ENCODE measurements at regions not wholly inside any gene's neighbourhood (a gene's known extent, or its start where the extent isn't known, plus 50 kb on each side); places are given as distances from the start of the nearest gene placed in this dataset.
"Not testable (repeated sequence)": the region's sequence is repeated elsewhere in the genome, so short reads cannot be mapped to it uniquely, and the experiment has no call there.

DNA sequence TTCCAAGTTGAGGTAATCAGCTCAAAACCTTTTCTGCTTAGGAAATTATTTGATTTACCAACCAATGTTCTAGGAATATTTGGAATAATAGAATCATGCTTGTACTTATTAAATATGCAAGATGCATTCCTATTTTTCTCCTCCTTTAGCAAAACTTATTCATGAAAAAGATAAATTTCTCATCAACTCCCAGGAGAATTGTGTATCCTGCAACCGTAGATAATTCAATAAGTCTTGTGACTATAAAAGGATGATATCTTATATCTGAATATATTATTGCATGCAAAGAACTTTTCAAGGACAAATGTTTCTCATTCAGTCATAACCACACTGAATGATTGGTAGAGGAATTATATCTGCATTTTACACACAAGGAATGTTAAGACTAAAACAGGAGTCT, 84.9 kb upstream of the CCNG1 start:
- Histone ChIP-seq H3K36me3 (ENCODE audit: insufficient read depth, low read length) (no peaks in the 10 kb centered on the region), H4K20me1 (ENCODE audit: insufficient read depth, low read length) (no peaks in the 10 kb centered on the region), H3K9me3 (ENCODE audit: low read depth, low read length) (no peaks in the 10 kb centered on the region), H2AFZ (ENCODE audit: low read length) (no peak overlapping the region), H3K27me3 (ENCODE audit: insufficient read depth, low read length) (no peaks in the 10 kb centered on the region), H3K4me1 (ENCODE audit: insufficient read depth, low read length) (no peaks in the 10 kb centered on the region), H3K79me2 (ENCODE audit: insufficient read depth, low read length) (no peaks in the 10 kb centered on the region), H3K4me3 (ENCODE audit: insufficient read depth, low read length) (no peak overlapping the region), H3K4me2 (ENCODE audit: insufficient read depth, low read length) (no peak overlapping the region), H3K27ac (ENCODE audit: low read depth, low read length) (no peak overlapping the region)
- DNase-seq (ENCODE audit: insufficient read length, low spot score, missing footprints) = no peak
- TF ChIP-seq, protein P1, sequence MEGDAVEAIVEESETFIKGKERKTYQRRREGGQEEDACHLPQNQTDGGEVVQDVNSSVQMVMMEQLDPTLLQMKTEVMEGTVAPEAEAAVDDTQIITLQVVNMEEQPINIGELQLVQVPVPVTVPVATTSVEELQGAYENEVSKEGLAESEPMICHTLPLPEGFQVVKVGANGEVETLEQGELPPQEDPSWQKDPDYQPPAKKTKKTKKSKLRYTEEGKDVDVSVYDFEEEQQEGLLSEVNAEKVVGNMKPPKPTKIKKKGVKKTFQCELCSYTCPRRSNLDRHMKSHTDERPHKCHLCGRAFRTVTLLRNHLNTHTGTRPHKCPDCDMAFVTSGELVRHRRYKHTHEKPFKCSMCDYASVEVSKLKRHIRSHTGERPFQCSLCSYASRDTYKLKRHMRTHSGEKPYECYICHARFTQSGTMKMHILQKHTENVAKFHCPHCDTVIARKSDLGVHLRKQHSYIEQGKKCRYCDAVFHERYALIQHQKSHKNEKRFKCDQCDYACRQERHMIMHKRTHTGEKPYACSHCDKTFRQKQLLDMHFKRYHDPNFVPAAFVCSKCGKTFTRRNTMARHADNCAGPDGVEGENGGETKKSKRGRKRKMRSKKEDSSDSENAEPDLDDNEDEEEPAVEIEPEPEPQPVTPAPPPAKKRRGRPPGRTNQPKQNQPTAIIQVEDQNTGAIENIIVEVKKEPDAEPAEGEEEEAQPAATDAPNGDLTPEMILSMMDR (IDR thresholded peaks at IDR 0.05; ENCODE audit: extremely low read depth, low read depth, low read length) = no peak

DNA sequence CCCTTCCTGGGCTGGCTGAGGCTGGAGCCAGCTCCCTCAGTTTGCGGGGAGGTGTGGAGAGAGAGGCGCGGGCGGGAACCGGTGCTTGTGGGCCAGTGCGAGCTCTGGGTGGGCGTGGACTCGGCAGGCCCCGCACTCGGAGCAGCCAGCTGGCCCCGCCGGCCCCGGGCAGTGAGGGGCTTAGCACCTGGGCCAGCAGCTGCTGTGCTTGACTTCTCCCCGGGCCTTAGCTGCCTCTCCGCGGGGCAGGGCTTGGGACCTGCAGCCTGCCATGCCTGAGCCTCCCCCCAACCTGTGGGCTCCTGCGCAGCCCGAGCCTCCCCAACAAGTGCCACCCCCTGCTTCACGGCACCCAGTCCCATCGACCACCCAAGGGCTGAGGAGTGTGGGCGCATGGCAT, 81.6 kb upstream of the CCNG1 start:
- H3K36me3 ChIP-seq (ENCODE audit: insufficient read depth, low read length); H2AFZ ChIP-seq (ENCODE audit: low read length); H3K4me3 ChIP-seq (ENCODE audit: insufficient read depth, low read length); H3K4me1 ChIP-seq (ENCODE audit: insufficient read depth, low read length); H3K9me3 ChIP-seq (ENCODE audit: low read depth, low read length); H3K4me2 ChIP-seq (ENCODE audit: insufficient read depth, low read length); DNase-seq (ENCODE audit: insufficient read length, low spot score, missing footprints); H3K27me3 ChIP-seq (ENCODE audit: insufficient read depth, low read length); H3K79me2 ChIP-seq (ENCODE audit: insufficient read depth, low read length); H3K27ac ChIP-seq (ENCODE audit: low read depth, low read length); H4K20me1 ChIP-seq (ENCODE audit: insufficient read depth, low read length): not testable (repeated sequence)

DNA sequence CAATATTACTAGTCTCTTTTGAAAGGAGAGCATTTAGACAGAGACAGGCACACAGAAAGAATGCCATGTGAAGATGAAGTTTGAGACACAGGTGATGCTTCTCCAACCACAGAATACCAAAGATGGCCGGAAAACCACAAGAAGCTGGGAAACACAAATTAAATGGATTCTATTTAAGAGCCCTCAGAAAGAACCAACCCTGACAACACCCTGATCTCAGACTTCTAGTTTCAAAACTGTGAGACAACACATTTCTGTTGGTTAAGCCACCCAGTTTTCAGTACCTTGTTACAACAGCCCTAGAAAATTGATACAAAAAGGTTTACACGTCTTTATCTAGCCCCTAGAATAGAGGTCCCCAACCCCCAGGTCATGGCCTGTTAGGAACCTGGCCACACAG, 79.8 kb upstream of the CCNG1 start:
- no peak overlapping the region for H3K27ac ChIP-seq (ENCODE audit: low read depth, low read length)
- H3K36me3 ChIP-seq (ENCODE audit: insufficient read depth, low read length) = no peaks in the 10 kb centered on the region
- H4K20me1 ChIP-seq (ENCODE audit: insufficient read depth, low read length) = no peaks in the 10 kb centered on the region
- no peak for DNase-seq (ENCODE audit: insufficient read length, low spot score, missing footprints)
- no peaks in the 10 kb centered on the region for H3K4me1 ChIP-seq (ENCODE audit: insufficient read depth, low read length)
- H2AFZ ChIP-seq (ENCODE audit: low read length) = no peak overlapping the region
- H3K4me3 ChIP-seq (ENCODE audit: insufficient read depth, low read length) = no peak overlapping the region
- TF ChIP-seq, protein P1 (IDR thresholded peaks at IDR 0.05; ENCODE audit: extremely low read depth, low read depth, low read length) = no peak
- no peaks in the 10 kb centered on the region for H3K27me3 ChIP-seq (ENCODE audit: insufficient read depth, low read length)
- no peaks in the 10 kb centered on the region for H3K9me3 ChIP-seq (ENCODE audit: low read depth, low read length)
- no peak overlapping the region for H3K4me2 ChIP-seq (ENCODE audit: insufficient read depth, low read length)
- no peaks in the 10 kb centered on the region for H3K79me2 ChIP-seq (ENCODE audit: insufficient read depth, low read length)

DNA sequence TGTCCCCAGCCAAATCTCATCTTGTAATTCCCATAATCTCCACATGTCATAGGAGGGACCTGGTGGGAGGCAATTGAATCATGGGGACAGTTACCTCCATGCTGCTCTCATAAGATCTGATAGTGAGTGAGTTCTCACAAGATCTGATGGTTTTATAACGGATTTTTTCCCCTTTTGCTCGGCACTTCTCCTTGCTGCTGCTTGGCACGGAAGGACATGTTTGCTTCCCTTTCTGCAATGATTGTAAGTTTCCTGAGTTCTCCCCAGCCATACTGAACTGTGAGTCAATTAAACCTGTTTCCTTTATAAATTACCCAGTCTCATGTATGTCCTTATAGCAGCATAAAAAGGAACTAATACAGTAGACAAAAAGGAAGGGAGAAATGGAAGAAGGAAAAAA, 76.7 kb upstream of the CCNG1 start:
- H3K36me3 ChIP-seq (ENCODE audit: insufficient read depth, low read length) = no peaks in the 10 kb centered on the region
- no peaks in the 10 kb centered on the region for H3K9me3 ChIP-seq (ENCODE audit: low read depth, low read length)
- no peak for DNase-seq (ENCODE audit: insufficient read length, low spot score, missing footprints)
- no peak overlapping the region for H3K4me3 ChIP-seq (ENCODE audit: insufficient read depth, low read length)
- TF ChIP-seq, protein P1 (IDR thresholded peaks at IDR 0.05; ENCODE audit: extremely low read depth, low read depth, low read length) = no peak
- H3K27ac ChIP-seq (ENCODE audit: low read depth, low read length) = no peak overlapping the region
- no peak overlapping the region for H3K4me2 ChIP-seq (ENCODE audit: insufficient read depth, low read length)
- H3K4me1 ChIP-seq (ENCODE audit: insufficient read depth, low read length) = no peaks in the 10 kb centered on the region
- H2AFZ ChIP-seq (ENCODE audit: low read length) = no peak overlapping the region
- H3K27me3 ChIP-seq (ENCODE audit: insufficient read depth, low read length) = no peaks in the 10 kb centered on the region
- H4K20me1 ChIP-seq (ENCODE audit: insufficient read depth, low read length) = no peaks in the 10 kb centered on the region
- H3K79me2 ChIP-seq (ENCODE audit: insufficient read depth, low read length) = no peaks in the 10 kb centered on the region

DNA sequence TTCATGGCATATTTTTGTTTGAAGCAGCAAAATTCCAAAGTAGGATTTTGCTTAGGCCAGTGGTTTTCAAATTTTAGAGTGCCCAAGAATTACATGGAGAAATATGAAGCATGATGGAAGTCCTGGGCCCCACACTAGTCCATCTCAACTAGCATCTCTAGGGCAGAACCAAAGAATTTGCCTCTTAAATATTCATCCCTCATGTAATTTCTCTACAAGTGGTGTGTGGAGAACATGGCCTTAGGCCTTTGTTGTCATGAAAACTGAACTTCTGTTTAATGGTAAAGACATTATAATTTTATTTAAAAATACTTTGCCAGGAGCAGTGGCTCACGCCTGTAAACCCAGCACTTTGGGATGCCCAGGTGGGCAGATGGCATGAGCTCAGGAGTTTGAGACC, 75.9 kb upstream of the CCNG1 start:
- H3K4me1 ChIP-seq (ENCODE audit: insufficient read depth, low read length) = no peaks in the 10 kb centered on the region
- no peak overlapping the region for H3K4me2 ChIP-seq (ENCODE audit: insufficient read depth, low read length)
- no peak overlapping the region for H2AFZ ChIP-seq (ENCODE audit: low read length)
- H4K20me1 ChIP-seq (ENCODE audit: insufficient read depth, low read length) = no peaks in the 10 kb centered on the region
- no peak overlapping the region for H3K27ac ChIP-seq (ENCODE audit: low read depth, low read length)
- H3K27me3 ChIP-seq (ENCODE audit: insufficient read depth, low read length) = no peaks in the 10 kb centered on the region
- no peaks in the 10 kb centered on the region for H3K79me2 ChIP-seq (ENCODE audit: insufficient read depth, low read length)
- no peaks in the 10 kb centered on the region for H3K36me3 ChIP-seq (ENCODE audit: insufficient read depth, low read length)
- H3K9me3 ChIP-seq (ENCODE audit: low read depth, low read length) = no peaks in the 10 kb centered on the region
- no peak for DNase-seq (ENCODE audit: insufficient read length, low spot score, missing footprints)
- H3K4me3 ChIP-seq (ENCODE audit: insufficient read depth, low read length) = no peak overlapping the region
- TF ChIP-seq, protein P1 (IDR thresholded peaks at IDR 0.05; ENCODE audit: extremely low read depth, low read depth, low read length) = no peak

Data from osteoblast (primary cell).